T1000 (cell line): ENCODE measurements at regions not wholly inside any gene's neighbourhood (a gene's known extent, or its start where the extent isn't known, plus 50 kb on each side); places are given as distances from the start of the nearest gene placed in this dataset.
A peak's percentile ranks its signal among the peaks of the same experiment; 100 is the strongest.
"Not testable (repeated sequence)": the region's sequence is repeated elsewhere in the genome, so short reads cannot be mapped to it uniquely, and the experiment has no call there.

Source experiments
- DNase-seq: peaks from one replicate; lab custom pipeline; 2025; ENCODE audit warnings: mixed read lengths; lab: John Stamatoyannopoulos, UW

DNA sequence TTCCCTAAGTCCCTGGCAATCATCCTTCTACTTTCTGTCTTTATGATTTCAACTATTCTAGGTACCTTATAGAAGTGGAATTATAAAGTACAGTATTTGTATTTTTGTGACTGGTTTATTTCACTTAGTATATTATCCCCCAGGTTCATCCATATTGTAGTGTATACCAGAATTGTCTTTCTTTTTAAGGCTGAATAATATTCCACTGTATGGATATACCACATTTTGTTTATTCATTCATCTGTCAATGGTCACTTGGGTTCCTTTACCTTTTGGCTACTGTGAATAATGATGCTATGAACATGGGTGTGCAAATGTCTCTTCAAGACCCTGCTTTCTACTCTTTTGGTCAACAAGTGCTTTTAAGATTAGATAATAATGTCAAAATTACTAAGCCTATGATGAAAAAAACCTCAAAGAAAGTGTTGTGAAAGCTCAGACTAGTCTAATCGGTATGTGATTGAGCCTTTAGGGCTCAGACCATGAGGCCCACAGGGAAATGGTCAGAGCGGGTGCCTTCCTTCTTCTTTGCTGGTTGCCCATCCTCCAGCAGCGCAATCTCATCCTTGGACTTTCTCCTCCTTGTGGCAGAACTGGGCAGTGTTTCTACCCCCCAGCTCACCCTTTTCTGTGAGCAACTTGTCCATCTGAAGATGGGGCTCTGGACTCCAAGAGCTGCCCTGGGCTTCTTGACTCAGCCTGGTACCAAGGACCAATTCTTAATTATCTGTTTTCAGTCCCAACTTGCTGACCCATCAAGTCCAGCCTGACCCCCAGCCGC, 105.4 kb downstream of the TTC8 start:
- DNase-seq, result no peak

DNA sequence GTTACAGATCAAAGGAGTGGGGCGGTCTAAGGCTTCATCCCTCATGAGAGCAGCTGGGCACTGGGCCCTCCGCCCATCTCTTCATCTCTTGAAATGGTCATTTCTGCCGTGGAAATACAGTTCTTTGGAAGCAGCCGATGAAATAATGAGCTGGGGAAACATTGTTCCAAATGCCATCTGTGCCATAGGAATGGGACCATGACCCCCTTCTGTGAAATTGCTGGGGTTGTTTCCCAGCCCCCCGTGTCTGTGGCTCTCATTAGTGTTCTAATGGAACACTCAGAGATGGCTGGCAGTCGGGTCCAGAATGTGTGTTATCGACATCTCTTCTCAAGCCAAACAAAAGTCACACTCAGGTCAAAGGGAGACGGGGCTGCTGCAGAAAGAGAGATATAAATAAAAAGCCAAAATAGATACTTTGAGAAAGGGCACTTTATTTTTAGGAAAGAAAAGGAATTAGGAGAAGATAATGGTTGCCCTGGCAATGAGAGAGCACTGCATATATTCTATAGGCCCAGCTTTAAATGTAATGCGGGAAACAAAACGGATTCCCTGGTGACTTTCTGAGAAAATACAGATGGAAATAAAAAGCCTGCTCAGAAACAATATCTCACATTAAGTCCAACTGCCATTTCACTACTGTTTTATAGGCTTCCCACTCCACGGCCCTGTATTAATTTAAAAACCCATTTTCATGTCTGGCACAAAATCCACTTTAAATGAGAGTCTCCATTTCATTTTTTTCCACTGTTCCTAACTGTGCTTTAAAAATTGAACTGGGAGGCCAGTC, 107.1 kb downstream of the TTC8 start:
- no peak for DNase-seq

DNA sequence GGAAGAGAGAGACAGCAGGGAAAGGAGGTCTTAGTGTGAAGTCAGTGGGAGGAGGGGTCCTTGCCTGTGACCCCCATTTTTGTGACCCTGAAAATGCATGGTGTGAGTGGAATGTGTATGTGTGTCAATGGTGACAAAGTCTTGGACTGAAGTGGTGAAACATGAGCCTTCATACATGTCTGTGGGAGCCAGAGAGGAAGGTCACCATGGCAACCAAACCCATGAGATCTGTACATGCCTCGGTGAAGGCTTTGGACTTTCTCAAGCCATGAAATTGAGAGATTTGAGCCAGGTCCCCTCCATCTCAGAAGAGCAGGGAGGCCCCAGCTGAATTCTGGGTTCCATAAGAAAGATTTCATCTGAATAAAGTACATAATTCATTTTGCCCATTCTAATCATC, 108.7 kb downstream of the TTC8 start:
- DNase-seq, result no peak

DNA sequence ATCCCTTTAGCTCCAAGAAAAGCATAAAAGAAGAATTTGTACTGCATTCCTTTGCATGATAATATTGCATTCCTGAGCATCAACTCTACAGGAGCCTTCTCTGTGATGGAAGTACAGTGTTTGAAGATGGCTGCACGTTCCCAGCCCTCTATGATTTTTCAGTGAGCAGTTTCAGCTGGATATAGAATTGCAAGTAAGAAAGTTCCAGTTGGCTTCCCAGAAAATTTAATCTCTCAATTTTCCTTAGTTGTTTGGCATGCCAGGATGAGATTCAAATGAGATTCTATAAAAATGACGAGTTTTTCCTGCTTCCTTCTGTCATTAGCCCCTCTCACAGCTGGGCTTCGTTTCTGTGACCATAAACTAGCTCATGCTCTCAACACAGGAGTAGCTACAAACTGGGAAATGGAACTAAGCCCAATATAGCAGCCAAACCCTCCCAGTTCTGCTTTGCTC, 109.9 kb downstream of the TTC8 start:
- no peak for DNase-seq

DNA sequence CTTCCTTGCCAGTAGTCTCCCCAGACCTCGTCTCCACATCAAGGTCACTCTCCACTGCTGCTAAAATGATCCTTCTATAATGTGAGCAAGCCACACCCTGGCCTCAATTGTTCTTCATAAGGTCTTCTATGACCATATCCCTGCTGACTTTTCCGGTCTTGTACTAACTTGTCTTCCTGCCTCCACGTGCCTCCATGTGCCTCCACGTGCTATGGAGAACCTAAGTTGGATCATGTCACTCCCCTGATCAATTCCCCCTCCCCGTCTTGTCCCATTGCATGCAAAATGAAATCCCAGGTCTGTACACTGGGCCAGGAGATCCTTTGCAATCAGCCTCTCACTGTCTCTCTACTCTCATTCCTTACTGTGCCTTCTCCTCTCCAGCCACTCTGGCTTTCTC, 110.6 kb downstream of the TTC8 start:
- DNase-seq, result no peak

DNA sequence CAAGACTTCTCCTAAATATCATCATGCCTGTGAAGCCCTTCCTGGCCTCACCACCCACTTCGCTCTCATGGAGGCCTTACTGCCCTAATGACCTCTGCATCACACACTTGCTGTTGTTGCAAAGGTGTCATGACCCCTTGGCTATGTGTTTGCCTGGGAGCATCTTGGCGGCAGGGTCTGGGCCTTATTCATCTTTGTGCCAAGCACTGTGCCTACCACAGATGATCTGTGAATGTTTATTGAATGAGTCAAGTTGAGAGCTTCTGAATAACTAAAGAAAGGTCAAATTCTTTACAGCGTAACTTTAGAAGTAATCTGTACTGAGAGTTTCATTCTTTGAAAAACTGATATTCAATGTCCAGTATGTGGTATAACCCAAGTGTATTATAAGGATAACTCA, 113.3 kb downstream of the TTC8 start:
- DNase-seq, result no peak

DNA sequence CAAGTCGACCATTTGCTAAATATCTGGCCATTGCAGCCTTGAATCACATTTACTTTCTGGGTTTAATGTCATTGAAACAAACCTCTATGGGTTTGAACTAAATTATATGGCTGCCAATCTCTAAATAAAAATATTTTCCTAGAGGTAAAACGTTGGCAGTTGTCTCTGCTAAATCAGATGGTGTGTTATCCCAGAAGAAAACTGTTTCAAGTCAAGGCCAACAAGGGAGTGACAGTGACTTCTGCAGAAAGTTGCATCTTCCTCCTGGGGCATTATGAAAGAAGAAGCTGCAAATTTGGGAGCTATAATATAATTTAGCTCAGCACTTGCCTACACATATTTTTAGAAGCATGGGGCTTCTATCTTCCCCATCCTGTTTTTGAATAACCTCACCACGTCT, 116.2 kb downstream of the TTC8 start:
- DNase-seq, result no peak

DNA sequence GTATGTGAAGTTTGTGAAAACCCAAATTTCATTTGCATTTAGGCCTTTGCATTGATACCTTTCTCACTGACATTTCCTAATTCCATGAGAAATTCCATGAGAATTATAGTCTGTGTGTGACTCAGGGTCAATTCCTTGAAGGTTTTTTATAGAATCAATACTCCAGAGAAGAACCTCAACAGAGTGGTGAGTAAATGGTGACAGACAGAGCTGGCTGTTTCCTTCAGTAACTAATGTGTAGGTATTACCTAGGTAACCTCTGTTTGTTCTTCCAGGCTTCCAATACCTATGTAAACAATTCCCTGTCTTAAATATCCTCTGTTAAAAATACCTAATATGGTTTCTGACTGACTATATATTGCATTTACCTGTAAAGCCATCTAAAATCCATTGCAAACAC, 117.0 kb downstream of the TTC8 start:
- DNase-seq, result no peak

DNA sequence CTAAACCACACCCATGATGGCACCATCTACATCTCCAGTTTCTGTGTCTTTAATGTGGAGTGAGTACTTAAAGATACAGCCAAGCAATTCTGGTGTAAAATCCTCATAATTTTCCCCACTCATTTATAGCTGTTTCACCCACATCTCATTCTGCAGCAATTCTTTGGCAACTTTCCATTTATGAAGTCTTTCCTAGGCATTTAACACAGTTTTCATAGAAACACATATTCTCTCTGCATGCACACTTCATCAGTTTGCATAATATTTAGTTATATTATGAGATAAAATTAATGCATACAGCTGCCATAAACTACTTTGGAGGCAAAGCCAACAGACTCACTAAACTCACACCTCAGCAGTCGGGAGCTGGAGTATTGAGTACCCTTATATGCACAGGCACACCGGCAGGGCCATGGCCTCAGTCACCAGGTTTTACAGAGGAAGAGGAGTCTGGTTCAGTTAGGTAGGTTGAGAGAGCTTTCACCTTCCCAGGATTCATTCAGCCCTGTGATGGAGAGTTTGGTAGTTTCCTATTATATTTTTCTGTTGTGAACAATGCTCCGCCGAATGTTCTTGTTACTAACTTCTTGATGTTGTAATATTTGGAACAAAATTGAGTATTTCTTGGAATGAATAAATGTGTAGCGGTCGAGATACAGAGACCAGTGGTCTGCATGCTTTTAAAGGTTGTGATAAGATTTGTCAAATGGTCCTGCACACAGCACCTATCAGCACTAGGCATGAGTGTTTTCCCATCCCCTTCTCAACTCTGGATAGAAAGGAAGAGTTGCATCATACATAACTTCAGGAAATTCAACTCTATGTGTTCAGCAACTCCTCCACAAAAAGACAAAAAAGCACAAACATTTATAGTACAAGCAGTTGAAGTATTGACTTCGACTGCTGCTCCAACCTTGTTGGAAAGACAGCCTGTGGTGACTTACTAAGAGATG, 123.5 kb downstream of the TTC8 start:
- DNase-seq, result no peak

DNA sequence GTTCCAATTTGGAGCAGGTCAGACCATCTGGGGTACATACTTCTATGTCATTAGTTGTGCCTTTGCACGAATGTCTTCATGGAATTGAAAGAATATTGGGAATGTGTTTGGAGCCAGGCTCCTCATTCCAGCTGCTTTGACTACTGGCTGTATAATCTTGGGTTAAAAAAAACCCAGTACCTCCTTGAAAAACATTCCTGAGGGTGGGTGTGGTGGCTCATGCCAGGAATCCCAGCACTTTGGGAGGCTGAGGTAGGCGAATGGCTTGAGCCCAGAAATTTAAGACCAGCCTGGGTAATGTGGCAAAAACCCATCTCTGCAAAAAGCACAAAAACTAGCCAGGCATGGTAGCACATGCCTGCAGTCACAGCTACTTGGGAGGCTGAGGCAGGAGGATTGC, 125.6 kb downstream of the TTC8 start:
- no peak for DNase-seq

DNA sequence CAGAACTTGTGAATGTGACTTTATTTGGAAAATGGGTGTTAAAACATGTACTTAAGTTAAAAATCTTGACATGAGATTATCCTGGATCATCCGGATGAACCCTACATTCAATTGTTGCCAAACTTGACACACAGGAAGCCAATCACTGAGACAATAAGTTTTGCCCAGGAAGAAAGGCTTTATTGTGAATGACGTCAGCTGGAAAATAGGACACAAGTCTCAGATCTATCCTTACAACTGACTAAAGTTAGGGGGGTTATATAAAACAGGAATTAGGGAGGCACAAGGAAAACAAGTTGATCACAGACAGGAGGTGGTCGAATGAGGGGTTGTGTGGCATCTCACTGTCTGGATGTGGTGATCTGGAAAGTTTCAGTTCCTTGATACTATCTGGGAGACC, 126.9 kb downstream of the TTC8 start:
- no peak for DNase-seq

DNA sequence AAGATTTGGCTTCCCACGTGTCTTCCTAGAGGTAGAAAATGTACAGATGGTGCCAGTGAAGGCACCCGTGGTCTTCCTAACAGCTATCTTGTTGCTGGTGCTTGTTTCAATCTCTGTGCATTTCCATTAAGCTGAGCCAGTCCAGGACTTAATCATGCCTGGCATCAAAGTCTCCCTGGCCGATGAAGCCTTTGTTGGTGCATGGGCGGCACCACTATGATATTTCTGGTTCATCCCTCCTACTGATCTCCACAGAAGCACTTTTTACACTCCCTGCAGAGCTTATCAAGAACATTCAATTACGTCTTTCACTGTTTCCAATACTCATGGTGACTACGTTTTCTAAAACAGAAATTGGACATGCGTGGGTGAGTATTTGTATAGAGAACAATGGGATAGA, 128.4 kb downstream of the TTC8 start:
- no peak for DNase-seq

DNA sequence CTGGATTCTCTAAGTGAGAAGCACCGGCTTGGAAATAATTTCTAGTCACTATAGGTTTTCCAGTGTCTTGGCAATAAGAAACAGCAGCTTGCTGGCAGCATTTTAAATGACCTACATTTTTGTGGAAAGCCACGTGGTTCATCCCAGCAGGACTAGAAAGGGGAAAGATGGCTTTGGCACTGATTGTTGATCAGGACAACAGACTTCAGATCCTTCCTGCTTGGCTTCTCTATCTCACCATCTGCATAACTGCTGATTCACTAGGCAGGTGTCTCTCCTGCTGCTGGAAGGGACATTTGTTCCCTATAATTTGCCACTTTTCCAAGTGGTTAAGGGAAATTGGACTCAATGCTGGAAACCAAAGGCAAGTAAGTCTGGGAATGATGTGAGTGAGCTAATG, 131.0 kb downstream of the TTC8 start:
- DNase-seq, result no peak

DNA sequence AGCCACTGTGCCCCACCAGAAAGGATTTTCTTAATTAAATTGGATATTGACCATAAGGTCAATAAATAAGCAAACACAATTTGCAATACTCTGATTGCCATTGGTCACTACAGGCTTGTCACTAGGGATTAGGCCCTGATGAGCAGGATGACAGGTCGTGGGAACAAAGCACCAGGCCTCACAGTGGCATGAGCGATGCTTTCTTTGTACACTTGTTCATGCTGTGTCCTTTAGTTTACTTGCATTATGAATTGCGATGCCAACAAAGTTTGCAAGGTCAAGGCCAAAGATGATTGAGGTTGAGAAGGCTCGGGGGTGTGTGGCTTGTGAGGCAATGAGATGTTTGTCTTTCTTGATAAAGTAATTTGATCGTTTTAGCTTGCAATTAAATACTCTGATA, 136.0 kb downstream of the TTC8 start:
- no peak for DNase-seq

DNA sequence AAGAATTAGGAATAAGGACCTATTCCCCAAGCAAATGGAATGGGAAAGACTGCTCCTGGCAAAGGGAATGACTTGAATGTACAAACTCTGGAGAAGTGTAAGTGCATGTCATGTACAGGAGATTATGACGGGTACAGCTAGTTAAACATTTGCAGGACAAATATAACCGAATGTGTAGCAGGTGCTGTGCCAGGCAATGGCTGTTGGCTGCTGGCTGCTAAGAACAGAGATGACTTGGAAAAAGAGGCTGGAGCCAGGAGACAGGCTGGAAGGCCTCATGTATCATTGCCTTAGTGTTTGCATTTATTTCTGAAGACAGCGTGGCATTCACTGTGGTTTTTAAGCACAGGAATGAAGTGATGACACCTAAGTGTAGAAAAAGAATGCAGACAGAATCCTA, 136.8 kb downstream of the TTC8 start:
- no peak for DNase-seq

DNA sequence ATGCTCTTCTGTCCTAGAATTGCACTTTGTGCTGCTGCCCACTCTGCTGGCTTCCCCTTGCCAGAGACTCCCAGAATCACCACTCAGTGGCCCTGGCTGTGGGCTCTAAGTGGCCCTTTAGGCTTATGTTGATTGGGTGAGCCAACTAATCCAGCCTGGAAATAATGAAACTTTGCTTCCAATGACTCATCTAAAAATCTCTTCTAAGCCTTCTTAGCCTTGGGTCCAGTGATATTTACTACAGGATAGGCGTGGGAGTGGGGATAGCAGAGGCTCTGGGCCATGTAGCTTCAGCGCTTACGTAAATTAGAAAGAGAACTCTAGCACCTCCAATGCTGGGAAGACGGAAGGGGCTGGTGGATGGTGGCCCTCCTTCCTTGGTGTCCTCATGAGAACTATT, 137.9 kb downstream of the TTC8 start:
- no peak for DNase-seq

DNA sequence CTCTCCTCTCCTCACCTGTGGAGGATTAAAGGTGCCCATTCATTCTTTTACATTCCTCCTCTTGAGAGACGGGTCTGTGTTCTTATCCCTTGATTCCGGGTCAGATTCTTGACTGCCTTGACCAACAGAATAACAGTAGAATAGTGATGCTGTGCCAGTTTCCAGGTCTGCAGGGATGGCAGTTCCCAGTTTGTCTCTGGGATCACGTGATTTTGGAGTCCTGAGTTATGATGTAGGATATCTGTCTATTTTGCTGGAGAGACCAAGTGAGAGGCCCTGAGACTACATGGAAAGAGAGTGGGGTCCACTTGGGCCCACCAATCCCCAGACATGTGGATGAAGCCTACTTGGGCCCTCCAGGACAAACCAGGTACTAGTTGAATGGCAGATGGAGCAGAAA, 142.8 kb downstream of the TTC8 start:
- no peak for DNase-seq

DNA sequence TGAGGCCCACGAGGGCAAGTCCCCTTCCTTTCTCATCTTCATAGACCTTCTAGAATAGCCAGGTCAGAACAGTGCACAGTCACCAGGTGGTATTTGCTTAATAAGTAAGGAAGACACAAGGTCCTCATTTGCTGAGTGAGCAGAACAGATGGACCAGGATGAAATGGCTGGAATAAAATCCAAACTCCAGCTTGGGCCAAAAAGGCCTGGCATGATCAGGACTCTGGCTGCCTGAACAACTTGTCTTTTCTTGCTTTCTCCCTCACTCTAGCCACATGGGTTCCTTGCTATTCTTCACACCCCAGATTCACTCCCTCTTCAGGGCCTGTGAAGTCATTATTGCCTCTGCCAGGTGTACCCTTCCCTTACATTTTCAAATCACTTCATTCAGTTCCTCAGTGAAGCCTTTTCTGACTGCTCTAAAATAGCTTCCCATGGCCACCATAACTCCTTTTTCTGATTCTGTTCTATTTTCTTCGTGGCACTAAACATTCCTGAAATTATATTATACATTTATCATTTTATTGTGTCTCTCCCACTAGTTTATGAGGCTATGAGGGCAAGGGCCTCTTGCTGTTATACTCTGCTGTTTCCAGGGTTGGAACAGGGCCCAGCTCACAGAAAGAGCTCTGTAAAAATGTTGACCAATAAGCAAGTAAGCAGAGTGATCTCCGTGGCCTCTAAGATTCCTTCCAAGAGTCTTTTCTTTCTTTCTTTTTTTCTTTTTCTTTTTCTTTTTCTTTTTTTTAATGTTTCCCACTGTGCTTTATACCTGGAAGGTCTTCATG, 150.8 kb downstream of the TTC8 start:
- no peak for DNase-seq

DNA sequence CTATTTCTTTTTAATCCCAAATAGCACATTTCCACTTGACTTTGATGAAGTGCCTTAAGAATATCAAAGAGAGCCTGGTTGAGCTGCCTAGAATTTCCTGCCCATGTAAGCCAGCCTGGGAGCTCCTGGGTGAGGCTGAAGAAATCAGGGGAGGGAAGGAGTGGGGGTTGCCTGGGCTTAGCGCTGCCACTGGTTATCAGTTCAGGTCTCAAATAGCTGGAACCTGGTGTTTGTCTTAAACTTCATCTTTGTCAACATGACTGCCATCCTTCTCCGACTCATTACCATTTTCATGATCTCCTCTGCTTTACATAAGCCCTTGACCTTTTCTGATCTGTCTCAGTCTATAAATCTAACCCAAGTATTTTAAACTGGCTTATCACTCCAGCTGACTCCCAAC, 151.5 kb downstream of the TTC8 start:
- no peak for DNase-seq

DNA sequence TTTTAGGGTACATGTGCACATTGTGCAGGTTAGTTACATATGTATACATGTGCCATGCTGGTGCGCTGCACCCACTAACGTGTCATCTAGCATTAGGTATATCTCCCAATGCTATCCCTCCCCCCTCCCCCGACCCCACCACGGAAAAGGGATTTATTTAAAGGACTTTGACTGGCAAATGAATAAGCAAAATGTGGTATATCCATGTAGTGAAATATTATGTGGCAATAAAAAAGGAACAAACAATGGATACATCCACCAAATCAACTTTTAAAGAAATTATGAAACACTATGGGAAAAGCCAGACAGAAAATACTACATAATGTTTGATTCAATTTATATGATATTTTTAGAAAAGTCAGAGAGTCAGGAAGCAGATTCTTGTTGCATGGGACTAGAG, 156.5 kb downstream of the TTC8 start:
- not testable (repeated sequence) for DNase-seq

DNA sequence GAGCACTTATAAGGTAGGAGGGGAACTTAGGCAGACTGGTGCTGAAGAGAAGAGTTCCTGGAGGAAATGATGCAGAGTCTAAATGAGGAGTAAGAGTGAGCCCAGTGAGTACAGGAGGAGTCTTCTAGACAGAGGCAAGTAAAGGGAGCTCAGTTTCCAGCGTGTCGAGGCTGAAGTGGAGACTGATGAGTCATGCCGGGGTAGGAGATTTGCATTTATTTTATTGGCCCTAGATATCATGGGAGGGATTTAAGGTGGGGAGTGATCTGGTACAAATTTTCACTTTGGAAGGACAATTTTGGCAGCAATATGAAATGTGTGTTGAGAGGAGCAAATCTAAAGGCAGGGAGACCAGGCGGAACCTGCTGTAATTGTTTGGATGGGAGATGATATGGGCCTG, 157.5 kb downstream of the TTC8 start:
- no peak for DNase-seq

DNA sequence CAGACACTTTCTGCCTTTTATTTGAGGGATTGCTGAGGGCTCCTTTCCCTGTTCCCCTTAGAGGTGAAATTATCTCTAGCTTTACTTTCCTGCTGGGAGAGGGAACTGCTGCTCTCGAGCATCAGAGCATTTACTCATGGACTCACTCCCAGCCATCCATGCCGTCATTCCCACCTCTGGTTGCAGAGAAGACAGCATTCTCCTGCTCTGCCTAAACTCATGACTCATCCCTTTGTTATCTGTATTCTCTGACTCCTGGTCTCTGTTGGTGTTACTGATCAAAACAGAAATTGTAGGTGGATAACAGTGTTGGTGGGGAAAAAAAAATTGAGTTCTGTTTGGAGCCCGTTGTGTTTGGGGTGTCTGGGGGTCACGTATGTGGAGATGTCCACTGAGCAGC, 159.3 kb downstream of the TTC8 start:
- peak; percentile 36 for DNase-seq
